Dedifferentiated amniotic fluid mesenchymal stem cell (primary cell): ENCODE measurements at regions not wholly inside any gene's neighbourhood (a gene's known extent, or its start where the extent isn't known, plus 50 kb on each side); places are given as distances from the start of the nearest gene placed in this dataset.

Source experiments
- DNase-seq: peaks from one replicate; pipeline ENCODE4 v3.0.0-alpha.2; 2016; ENCODE audit errors: extremely low spot score

- no peak for DNase-seq
These were observed 411.2 kb upstream of the PIK3C3 start for GRCh38 chr18:41543815-41544214.

GRCh38 chr18:41540237-41540871 lies 414.7 kb upstream of the PIK3C3 start:
- DNase-seq, result no peak

GRCh38 chr18:41538751-41539150 lies 416.3 kb upstream of the PIK3C3 start:
- no peak for DNase-seq

GRCh38 chr18:41537666-41538065 lies 417.4 kb upstream of the PIK3C3 start:
- DNase-seq, result no peak

- no peak for DNase-seq
These were observed 422.5 kb upstream of the PIK3C3 start for GRCh38 chr18:41532344-41533086.

GRCh38 chr18:41530970-41531369 lies 424.1 kb upstream of the PIK3C3 start:
- DNase-seq, result no peak

- no peak for DNase-seq
These were observed 425.9 kb upstream of the PIK3C3 start for GRCh38 chr18:41529093-41529492.

- DNase-seq, result no peak
These were observed 429.0 kb upstream of the PIK3C3 start for GRCh38 chr18:41526054-41526453.

- no peak for DNase-seq
These were observed 430.2 kb upstream of the PIK3C3 start for GRCh38 chr18:41524674-41525470.

- no peak for DNase-seq
These were observed 437.9 kb upstream of the PIK3C3 start for GRCh38 chr18:41517142-41517541.

GRCh38 chr18:41513438-41513837 lies 441.6 kb upstream of the PIK3C3 start:
- DNase-seq, result no peak

- peak; percentile 50 for DNase-seq
These were observed 450.7 kb upstream of the PIK3C3 start for GRCh38 chr18:41504316-41504715.

GRCh38 chr18:41501848-41502247 lies 453.2 kb upstream of the PIK3C3 start:
- no peak for DNase-seq

GRCh38 chr18:41499345-41499744 lies 455.7 kb upstream of the PIK3C3 start:
- no peak for DNase-seq

- no peak for DNase-seq
These were observed 464.2 kb upstream of the PIK3C3 start for GRCh38 chr18:41490861-41491260.

GRCh38 chr18:41486575-41486974 lies 468.5 kb upstream of the PIK3C3 start:
- DNase-seq, result no peak

GRCh38 chr18:41484069-41484468 lies 471.0 kb upstream of the PIK3C3 start:
- no peak for DNase-seq

- no peak for DNase-seq
These were observed 472.5 kb upstream of the PIK3C3 start for GRCh38 chr18:41482501-41482900.

- DNase-seq, result no peak
These were observed 488.4 kb upstream of the PIK3C3 start for GRCh38 chr18:41466436-41467160.

GRCh38 chr18:41465386-41465785 lies 489.6 kb upstream of the PIK3C3 start:
- no peak for DNase-seq

GRCh38 chr18:41464278-41464677 lies 490.8 kb upstream of the PIK3C3 start:
- DNase-seq, result no peak

GRCh38 chr18:41462946-41463345 lies 492.1 kb upstream of the PIK3C3 start:
- DNase-seq, result no peak
